HEK293T (cell line): ENCODE measurements at regions not wholly inside any gene's neighbourhood (a gene's known extent, or its start where the extent isn't known, plus 50 kb on each side); places are given as distances from the start of the nearest gene placed in this dataset.

Experiments used
- BHLHE40 ChIP-seq: fragments of 450-650 bp; IDR thresholded peaks from 2 replicates; pipeline ENCODE4 v1.6.1; 2016; ENCODE audit warnings: mild to moderate bottlenecking, moderate library complexity, borderline replicate concordance
- FOXK2 ChIP-seq: fragments of 450-650 bp; IDR thresholded peaks from 2 replicates; pipeline ENCODE4 v1.6.1; 2016; ENCODE audit warnings: mild to moderate bottlenecking
- FOXM1 ChIP-seq: fragments of 450-650 bp; IDR thresholded peaks from 2 replicates; pipeline ENCODE4 v1.6.1; 2017; ENCODE audit warnings: mild to moderate bottlenecking, borderline replicate concordance
- HDGF ChIP-seq: fragments of 450-650 bp; IDR thresholded peaks from 2 replicates; pipeline ENCODE4 v1.6.1; 2017; ENCODE audit warnings: antibody characterized with exemption, borderline replicate concordance
- NFRKB ChIP-seq: fragments of 450-650 bp; IDR thresholded peaks from 2 replicates; pipeline ENCODE4 v1.6.1; 2016; ENCODE audit warnings: mild to moderate bottlenecking, moderate library complexity

DNA sequence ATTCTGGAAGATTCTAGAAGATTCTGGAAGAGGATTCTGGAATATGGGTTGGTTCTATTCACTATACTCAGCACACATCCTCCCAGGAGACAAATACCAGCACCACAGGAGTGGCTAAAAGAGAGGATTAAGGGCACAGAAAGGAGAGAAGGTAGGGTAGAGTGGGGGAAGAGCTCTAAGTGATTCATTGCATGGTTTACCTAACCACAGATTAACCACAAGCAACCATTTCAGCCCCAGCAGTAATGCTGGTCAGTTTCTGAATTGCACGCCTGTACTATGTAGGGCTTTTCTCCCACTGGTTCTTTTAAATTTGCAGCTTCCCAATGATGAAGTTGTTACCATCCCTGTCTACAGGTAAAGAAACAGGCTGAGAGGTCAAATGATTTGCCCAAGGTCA, 192.7 kb upstream of the PMEPA1 start:
- TF ChIP-seq FOXK2 (no peak), HDGF (no peak), FOXM1 (no peak), BHLHE40 (no peak), NFRKB (no peak)
